NK-92 treated with Interleukin-12 subunit alpha and Interleukin-12 subunit beta, amount 100 ng/mL, for 24 hours (cell line): ENCODE measurements at regions not wholly inside any gene's neighbourhood (a gene's known extent, or its start where the extent isn't known, plus 50 kb on each side); places are given as distances from the start of the nearest gene placed in this dataset.

Experiments used
- DNase-seq: peaks from one replicate; lab custom pipeline; 2025; lab: John Stamatoyannopoulos, UW

DNA sequence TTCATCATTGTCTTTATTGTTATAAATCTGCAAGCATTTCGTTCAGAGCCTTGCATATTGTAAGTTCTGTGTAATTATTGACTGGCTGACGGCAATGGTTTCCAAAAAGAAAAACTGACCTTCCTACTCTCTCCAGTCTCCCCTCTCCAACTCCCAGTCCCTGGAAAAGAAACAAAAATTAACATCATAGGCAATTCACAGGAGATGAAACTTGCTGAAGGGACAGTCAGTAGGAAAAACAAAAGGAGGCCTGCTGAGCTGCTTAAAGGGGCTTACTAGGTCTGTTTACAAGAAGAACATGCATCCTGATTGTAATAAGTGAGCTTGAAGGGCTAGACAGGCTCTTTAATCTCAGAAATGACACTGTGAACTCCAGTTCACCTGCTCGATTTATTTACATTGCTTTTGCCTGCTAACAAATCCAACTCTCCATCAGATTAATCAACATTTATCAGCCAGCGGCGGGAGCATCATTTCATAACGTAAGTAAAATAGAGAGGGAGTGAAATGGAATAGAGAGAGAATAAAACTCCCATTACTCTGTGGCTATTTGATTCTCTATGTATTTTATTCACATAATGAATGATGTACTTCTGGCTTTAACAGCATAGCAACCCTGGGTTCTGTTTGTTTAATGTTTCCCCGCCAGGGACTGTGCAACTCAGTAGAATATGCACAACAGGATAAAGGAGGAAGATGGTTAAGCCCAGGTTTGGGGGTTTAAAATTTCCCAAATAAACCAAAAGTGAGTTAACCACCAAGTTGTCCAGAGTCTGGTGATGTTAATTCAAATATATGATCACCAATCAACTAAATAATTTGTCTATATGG is 256.7 kb upstream of the SETBP1 start:
- DNase-seq: no peak

DNA sequence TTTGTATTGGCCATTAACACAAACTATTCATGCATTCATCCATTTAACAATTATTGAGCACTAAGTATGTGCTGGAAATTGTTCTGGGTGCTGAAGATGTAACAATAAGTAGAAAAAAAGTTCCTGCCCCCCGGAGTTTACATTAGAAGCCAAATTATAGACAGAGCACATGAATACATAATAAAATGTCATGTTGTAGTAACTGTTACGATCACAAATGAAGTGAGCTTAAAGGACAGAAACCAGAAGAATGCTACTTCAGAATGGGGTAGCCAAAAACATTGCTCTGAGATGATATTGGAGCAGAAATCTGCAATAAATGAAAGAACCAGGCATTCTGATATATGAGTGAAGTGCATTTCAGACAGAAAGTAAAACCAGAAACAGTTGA is 256.0 kb upstream of the SETBP1 start:
- no peak for DNase-seq

DNA sequence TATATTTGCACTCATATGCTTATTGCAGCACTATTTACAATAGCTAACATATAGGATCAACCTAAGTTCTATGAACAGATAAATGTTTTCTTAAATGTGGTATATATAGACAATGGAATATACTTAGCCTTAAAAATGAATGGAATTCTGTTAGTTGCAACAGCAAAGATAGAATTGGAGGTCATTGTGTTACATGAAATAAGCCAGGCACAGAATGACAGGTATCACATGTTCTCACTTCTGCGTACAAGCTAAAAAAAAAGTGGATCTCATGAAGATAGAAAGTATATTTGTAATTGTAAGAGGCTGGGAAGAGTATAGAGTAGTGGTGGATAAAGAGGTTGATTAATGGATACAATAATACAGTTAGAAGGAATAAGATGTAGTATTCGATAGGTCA is 255.5 kb upstream of the SETBP1 start:
- DNase-seq: no peak

DNA sequence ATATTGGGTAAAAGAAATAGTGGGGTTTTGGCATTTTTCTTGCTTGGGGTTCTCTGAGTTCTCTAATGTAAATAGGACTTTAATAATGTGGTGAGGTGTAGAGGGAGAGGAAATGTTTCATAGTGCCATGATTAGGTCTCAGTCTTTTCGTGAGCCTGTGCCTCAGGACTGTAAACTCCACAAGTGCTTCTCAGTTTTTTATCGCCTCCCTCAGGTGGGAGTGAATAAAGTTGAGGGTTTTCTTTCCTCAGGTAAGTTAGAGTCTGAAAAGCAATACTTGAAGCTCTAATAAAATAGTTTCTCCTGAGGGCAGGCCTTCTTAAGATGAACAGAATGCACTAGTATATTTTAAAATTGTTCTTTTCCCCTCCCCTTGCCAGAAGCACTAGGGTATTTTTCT is 243.1 kb upstream of the SETBP1 start:
- no peak for DNase-seq

DNA sequence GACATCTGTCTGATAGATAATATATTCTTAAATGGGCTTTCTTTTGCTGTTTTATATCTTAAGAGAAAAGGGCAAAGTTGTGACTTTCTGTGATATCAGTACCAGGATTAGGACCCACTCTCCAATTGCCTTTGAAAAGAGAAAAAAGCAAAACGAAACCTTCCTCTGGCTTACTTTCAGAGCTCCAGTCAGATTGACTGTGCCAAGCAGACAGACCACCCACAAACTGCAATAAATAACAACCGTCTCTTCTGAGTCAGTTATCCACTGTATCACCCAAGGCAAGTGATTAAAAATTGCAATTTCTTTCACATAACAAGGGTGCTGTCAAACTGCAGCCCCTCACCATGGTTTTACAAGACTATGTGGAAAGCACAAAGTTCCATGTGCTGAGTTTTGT is 230.5 kb upstream of the SETBP1 start:
- no peak for DNase-seq

DNA sequence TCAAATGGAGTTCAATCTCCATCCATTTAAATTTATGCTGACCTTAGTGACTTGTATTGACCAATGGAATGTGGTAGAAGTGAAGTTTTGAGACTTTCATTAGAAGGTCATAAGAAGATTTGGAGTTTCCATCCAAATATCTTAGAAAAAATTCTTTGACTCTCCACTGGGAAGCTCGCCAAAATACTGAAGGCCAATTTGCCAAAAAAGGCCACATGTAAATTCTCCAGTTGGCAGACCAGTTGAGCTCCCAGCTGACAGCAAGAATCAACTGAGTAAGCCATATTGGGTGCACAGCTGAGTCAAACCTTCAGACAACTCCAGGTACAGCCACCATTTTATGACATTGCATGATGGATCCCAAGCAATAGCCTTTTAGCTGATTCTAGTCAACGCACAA is 228.3 kb upstream of the SETBP1 start:
- DNase-seq: no peak

DNA sequence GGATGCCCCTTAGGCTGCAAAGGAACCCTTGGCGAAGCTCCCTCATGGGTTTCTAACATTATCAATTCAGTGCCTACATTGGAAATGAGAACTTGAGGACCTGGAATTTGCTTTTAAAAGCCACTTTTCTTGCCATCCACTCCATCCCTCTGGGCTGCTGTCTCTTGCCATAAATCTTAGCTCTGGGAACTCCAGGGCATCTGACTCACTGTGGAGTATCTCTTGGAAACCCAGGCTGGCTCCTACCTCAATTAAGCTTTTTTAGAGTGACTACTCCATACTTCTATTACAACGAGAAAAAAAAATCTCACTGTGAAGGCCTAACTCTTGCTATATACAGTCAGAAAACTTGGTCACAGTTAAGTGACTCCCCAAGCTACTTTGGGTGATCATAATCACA is 227.2 kb upstream of the SETBP1 start:
- no peak for DNase-seq

DNA sequence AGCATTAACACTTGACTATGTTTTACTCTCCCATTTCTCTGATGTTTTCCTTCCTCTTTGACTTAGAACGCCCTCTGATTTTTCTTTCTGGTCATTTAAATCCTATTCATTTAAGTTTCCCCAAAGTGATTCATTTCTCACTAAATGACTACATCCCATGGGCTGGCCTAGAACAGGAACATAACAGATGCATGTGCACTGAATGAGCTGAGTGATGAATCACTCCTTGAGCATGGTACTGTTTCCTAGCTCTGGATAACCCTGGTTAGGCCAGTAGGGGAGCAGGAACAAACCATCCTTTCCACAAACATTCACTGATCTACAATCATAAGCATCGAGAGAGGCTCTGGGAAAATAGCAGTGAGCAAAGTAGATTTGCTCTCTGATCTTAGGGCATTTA is 221.9 kb upstream of the SETBP1 start:
- no peak for DNase-seq

DNA sequence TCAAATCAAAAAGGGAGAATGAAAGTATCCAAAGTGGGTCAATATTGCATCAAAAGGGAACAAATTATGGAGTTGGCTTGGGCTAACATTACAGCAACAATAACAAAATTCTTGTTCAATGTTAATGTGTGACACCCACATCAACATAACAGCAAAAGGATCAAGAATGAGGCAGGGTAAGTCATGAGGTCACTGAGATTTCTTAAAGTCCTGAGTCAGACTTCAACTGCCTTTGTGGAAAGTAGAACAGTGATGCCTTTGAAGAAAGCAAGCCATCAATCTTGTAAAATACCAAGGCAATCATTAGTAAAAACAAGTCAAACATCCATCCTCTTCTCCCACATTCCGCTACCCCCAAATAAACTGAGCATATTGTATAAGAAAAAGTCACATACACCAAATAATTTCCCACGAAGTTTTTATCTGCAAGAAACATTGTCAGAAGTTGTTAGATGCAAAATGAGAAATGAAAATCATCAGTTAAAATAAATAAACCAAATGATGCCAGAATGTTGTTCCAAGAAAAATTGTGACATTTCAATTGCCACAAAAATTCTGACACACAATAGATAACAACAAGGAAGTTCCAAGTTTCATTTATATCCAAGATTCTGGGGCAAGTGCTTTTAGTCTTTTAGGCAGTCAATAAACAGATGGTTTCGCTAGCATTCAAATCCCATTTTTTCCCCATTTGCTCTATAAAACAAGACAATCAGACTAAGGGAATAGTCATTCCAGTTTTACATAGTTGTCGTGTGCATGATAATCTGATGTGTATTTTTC is 216.1 kb upstream of the SETBP1 start:
- no peak for DNase-seq

DNA sequence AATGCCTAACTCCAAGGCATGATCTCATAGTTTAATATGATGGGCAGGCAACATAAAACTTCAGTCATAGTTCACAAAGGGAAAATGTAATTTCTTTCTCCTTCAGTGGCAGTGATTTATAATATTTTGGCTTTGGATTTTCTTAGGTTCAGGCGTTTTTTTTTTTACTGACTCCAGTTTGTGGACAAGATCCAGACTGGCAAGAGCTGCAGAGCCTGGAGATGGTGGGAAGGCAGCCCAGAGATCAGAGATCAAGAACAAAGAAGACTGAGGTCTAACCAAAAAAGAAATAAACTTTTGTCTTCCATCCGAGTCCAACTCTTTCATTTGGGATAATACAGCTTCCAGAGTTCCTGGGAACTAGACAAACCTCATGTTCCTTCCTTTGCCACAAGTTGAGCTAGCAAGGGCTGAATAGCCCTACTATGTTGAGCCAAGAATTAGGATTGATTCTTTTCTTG is 215.3 kb upstream of the SETBP1 start:
- DNase-seq: no peak

DNA sequence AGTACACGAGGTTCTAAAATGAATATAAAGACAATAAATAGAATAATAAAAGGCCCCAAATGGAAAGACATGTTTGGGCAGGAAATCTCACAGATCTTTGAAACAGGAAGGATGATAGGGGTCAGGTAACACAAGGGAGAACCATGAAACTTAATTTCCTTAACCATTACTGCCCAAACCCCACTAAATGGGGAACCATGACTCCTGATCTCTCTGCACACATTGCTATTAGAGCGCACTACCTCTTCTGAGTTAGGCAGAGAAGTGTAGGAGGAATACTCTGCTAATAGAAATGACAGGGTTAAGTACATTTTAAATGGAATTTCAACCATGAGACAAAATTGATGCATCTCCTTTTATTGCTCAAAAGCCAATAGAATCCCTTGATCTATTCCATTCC is 213.7 kb upstream of the SETBP1 start:
- no peak for DNase-seq

DNA sequence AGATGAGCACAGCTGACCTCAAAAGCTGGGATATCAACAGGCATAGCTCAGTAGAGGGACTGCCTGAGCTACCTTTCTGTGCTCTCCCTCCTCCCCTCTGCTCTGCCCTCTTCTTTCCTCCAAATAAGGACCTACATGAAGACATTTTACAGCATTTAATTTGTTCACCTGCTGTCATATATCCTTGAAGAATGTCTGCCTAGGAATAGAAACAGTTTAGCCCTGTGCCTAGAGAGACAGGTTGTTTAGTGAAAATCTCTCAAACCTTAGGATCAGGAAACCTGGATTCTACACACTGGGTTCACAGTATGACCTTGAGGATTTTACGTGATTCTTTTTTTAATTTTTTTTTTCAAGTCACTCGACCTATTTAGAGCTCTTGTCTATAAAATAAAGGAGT is 213.0 kb upstream of the SETBP1 start:
- no peak for DNase-seq

DNA sequence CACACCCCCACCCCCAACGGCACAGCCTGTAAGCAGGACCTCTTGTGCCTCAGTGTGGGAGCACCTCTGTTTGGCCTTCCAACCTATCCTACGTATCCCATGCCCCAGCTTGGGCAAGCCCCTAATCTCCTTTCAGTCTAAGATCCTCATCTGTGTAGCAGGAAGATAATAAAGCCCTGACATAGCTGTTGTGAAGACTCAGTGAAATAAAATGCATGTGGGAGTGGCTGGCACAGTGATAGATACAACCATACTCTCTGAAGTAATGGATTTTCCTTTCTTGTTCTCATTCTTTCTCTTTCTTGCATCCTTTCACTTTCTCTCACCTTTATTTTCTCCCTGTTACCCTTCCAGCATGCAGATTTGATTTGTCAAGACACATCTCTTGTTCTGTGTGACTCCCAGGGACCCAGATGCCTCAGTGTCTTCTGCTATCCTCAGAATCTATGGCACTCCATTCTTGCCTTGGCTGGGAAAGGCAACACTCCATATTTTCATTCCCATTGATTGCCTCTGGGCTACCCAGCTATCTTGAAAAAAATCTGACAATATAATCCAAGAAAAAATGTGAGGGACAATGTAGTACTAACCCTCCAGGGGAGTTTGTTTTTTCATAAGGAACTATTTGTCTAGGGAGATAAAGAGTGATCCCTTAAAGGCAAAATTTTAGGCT is 207.2 kb upstream of the SETBP1 start:
- DNase-seq: no peak

DNA sequence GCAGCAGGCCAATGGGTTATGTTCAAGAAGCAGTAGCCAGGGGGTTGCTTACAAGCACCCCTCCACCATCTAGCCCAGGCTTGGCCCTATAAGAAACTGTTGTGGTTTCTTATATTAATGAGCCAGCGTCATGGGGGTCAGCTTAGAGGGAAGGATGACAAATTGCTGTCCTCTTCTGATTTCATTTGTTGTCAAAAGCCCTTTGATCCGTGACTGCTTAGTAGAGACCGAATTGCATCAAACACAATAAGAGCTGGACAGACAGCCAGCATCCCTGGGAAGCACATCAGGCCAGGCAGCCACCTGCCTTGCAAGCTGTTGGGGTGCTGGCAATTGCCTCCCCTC is 206.6 kb upstream of the SETBP1 start:
- DNase-seq: no peak

DNA sequence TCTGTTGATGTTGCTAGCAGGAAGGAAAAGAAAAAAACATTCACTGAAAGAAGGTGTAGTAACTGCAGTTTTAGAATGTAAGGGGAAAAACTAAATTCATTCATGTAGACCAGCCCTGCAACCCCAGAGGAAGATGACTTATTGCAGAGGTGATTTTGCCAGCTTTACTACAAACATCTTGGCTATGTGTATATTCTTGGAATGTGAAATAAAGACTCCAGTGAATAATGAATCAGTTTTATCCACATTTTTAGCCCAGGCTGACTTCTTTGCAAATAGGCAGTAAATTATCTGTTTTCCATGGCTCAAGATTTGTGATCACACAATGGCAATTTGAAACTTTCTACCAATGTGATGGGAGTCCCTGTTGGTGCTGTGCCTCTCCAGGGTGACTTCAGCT is 206.1 kb upstream of the SETBP1 start:
- no peak for DNase-seq

DNA sequence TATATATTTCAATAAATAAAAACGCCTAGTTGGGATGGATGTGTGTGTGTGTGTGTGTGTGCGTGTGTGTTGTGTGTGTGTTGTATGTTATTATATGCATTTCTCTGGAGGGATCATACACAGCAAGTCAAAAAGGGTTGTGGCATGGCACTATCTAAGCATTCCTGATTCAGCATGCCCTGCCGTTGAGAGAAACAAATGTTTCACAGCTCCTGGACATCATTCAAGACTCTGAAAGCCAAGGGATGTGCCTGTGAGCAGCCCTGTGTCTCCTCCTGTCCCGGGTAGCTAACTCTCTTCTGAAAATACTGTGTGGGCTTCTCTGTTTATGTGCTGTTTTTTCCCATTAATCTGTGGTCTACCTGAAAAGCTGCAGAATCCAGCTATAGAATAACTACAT is 197.9 kb upstream of the SETBP1 start:
- no peak for DNase-seq

DNA sequence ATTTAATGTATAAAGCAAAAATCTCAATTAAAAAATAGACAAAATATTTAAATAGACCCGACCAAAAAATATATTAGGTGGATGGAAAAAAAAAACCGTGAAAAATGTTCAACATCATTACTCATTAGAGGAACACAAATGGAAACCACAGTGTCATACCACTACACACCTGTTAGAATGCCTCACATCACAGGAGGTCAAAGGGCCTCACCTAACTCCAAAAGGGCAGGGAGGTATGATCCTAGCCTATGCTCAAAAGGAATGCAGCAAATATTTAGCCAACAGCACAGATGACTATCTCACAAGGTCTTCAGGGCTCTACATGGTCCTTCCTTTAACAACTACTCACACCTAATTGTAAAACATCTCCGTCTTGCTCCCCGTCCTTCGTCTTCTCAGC is 185.5 kb upstream of the SETBP1 start:
- no peak for DNase-seq

DNA sequence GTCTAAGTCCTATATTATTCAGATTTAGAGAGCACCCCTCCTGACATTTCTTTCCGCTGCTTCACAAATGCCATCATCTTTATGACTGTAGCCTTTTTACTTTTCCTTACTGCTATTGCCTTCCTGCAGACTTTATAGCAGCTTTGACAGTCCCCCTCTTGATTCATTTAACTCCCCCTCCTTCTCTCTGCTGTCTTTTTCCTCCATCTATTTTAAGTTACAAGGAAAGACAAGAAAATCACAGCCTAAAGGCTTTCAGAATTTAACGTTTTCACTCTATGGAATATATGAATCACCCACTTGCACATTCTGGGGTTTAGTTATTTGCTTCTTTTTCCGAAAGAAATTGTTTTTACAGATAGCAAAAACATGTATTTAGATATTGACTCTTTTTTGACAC is 183.4 kb upstream of the SETBP1 start:
- no peak for DNase-seq

DNA sequence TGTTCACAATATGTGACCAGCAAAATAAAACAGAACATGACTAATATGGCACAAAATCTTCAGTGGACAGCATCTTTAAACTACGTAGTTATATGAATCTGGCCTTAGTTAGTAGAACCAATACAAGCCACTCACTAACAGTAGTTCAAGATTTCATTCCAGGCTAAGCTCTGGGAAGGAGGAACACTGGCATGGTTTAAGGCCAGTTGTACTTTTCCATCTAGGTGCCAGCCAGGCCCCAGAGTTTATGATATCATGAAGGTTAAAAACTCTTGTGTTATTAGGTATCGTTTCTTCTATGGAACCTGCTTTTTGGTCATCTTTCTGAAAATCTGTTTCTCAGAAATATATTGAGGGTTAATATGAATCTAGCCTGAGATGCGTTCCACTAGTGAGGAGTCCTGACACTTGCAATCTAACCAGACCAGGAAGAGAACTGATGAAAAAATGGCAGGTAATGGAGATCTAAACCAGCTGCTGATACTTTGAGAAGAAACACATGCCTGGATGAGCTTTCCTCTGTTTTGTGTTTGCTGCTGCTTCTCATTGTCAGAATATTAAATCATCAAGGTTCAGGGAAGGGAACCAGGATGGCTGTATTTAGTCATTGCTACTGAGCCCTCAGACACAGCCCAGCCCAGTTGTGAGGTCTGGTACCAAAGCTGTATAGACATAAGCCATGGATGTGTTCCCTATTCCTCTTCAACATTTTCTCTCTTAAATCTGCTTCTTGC is 182.8 kb upstream of the SETBP1 start:
- no peak for DNase-seq

DNA sequence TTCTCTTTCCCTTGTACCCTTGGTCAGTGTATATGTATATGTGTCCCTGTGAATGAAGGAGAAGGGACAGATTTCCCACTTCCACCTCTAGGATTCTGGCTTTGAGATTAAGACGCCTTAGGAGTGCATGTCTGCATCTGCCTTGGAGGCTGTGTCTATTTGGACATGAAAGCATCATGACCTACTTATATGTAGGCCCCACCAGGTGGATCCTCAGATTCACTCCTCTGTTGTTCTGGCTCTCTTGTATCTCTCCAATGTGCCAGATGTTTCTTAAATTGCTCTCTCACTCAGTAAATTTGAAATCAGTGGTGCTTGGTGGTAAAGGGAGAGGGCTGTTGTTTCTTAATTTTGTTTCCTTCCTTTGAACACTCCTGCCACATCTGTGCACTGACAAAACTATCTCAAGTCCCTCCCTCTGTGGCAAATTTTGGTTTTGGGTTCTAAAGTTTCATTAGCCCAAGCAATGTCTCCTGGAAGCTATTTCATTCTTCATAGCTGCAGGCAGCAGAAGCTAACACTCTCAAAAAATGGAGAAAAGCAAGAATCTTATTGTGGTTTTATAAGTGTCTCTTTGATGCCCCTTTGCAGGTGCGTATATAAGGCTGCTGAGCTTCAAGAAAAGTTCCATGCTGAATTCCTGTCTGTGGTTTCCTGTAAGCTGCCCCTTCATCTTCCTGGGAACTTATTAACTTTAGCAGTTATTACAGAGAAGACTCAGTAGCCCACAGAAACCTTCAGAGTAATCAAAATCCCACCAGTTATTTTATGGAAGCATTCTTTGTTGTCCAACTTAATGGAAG is 179.7 kb upstream of the SETBP1 start:
- no peak for DNase-seq

DNA sequence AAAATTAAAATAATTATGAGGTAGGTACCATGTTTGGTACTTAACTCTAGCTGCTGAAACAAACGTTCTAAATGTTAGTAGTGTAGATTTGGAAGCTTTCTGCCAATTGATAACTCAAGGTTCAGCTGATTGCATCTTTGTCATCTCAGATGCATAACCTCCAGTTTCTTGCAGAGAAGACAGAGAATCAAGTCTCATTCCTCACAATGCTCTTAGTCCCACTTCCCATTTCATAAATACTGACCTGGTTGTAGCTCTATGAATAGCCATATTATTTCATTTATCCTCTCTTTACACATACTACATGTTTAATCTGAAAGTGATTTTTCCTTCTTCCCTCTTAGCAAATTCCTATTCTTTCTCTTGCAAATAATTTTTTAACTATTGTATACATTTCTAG is 178.5 kb upstream of the SETBP1 start:
- no peak for DNase-seq

DNA sequence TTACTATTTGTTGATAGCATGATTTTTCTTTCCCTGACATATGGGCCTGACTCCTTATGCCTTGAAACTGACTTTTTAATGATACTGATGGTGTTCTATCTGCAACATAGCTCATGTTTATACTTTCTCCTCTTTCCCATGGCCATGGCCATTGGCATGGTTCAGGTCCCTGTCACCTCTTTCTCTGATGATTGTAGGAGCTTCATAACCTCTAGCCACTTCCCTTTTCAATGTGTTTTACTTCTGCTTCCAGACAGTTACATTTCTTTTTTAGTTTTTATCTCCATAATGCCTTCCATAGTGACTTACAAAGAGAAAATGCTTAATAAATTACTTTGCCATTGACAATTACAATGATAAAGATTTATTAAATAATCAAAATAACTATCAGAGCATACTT is 177.9 kb upstream of the SETBP1 start:
- DNase-seq: no peak
